GM23338 (cell line): ENCODE measurements at regions not wholly inside any gene's neighbourhood (a gene's known extent, or its start where the extent isn't known, plus 50 kb on each side); places are given as distances from the start of the nearest gene placed in this dataset.
"Not testable (repeated sequence)": the region's sequence is repeated elsewhere in the genome, so short reads cannot be mapped to it uniquely, and the experiment has no call there.

ENCODE experiments used
- CREB1 ChIP-seq: fragments of 250-450 bp; sonication (Bioruptor Pico); IDR thresholded peaks from 2 replicates; pipeline ENCODE4 v1.5.0; 2020; ENCODE audit warnings: low read depth, mild to moderate bottlenecking, moderate library complexity
- EZH2 ChIP-seq: fragments of 200-600 bp; sonication (generic); IDR thresholded peaks from one replicate; pipeline ENCODE4 v1.8.0; 2017; ENCODE audit warnings: antibody characterized with exemption, mild to moderate bottlenecking, low read depth; ENCODE audit not compliant: unreplicated experiment
- EZH2phosphoT487 ChIP-seq: fragments of 200-600 bp; sonication (generic); IDR thresholded peaks from one replicate; pipeline ENCODE4 v1.8.1; 2018; ENCODE audit warnings: antibody characterized with exemption; ENCODE audit not compliant: unreplicated experiment
- POLR2AphosphoS5 ChIP-seq: IDR thresholded peaks from 2 replicates; pipeline ENCODE4 v1.6.1; 2016; ENCODE audit warnings: antibody characterized with exemption, low read depth
- STAT1 ChIP-seq: IDR thresholded peaks from one replicate; pipeline ENCODE4 v1.6.1; 2016; ENCODE audit warnings: antibody characterized with exemption; ENCODE audit not compliant: unreplicated experiment
- TF ChIP-seq, protein P1 (sequence below), 2 experiments: fragments of 200-600 bp in 1 of 2; sonication (generic) in 1 of 2; conservative IDR thresholded peaks; 2 replicates each; pipeline versions ENCODE4 v1.5.1 to v1.6.1; 2016 to 2017; ENCODE audit warnings: antibody characterized with exemption in 2 of 2, low read depth in 2 of 2, mild to moderate bottlenecking in 2 of 2, moderate library complexity in 1 of 2
- TF ChIP-seq, protein P2 (sequence below): IDR thresholded peaks from one replicate; pipeline ENCODE4 v1.6.1; 2018; ENCODE audit warnings: antibody characterized with exemption; ENCODE audit not compliant: unreplicated experiment

DNA sequence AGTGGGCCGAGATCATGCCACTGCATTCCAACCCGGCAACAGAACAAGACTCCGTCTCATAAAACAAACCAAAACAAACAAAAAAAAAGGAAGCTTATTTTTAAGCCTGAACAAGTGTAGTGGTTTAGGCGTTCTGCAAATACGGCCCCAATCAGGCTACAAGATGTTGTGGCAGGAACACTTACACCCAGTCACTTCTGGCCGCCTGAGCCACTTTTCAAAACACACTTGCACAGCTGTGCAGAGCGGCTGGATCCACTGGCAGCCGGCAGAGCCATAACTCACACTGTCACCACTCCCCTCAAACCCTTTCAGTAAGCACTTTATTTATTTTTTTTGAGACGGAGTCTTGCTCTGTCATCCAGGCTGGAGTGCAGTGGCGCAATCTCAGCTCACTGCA, 81.0 kb upstream of the FRG2C start:
- TF ChIP-seq, protein P1, sequence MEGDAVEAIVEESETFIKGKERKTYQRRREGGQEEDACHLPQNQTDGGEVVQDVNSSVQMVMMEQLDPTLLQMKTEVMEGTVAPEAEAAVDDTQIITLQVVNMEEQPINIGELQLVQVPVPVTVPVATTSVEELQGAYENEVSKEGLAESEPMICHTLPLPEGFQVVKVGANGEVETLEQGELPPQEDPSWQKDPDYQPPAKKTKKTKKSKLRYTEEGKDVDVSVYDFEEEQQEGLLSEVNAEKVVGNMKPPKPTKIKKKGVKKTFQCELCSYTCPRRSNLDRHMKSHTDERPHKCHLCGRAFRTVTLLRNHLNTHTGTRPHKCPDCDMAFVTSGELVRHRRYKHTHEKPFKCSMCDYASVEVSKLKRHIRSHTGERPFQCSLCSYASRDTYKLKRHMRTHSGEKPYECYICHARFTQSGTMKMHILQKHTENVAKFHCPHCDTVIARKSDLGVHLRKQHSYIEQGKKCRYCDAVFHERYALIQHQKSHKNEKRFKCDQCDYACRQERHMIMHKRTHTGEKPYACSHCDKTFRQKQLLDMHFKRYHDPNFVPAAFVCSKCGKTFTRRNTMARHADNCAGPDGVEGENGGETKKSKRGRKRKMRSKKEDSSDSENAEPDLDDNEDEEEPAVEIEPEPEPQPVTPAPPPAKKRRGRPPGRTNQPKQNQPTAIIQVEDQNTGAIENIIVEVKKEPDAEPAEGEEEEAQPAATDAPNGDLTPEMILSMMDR (conservative IDR thresholded peaks at IDR 0.05; ENCODE audit: low read depth in 2 of 2) = not testable (repeated sequence)
- TF ChIP-seq EZH2; EZH2phosphoT487; POLR2AphosphoS5; CREB1 (CRISPR knock-in tag); STAT1: not testable (repeated sequence)
- TF ChIP-seq, protein P2, sequence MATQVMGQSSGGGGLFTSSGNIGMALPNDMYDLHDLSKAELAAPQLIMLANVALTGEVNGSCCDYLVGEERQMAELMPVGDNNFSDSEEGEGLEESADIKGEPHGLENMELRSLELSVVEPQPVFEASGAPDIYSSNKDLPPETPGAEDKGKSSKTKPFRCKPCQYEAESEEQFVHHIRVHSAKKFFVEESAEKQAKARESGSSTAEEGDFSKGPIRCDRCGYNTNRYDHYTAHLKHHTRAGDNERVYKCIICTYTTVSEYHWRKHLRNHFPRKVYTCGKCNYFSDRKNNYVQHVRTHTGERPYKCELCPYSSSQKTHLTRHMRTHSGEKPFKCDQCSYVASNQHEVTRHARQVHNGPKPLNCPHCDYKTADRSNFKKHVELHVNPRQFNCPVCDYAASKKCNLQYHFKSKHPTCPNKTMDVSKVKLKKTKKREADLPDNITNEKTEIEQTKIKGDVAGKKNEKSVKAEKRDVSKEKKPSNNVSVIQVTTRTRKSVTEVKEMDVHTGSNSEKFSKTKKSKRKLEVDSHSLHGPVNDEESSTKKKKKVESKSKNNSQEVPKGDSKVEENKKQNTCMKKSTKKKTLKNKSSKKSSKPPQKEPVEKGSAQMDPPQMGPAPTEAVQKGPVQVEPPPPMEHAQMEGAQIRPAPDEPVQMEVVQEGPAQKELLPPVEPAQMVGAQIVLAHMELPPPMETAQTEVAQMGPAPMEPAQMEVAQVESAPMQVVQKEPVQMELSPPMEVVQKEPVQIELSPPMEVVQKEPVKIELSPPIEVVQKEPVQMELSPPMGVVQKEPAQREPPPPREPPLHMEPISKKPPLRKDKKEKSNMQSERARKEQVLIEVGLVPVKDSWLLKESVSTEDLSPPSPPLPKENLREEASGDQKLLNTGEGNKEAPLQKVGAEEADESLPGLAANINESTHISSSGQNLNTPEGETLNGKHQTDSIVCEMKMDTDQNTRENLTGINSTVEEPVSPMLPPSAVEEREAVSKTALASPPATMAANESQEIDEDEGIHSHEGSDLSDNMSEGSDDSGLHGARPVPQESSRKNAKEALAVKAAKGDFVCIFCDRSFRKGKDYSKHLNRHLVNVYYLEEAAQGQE = not testable (repeated sequence)
